Retinal pigment epithelial cell (primary cell): ENCODE measurements at regions not wholly inside any gene's neighbourhood (a gene's known extent, or its start where the extent isn't known, plus 50 kb on each side); places are given as distances from the start of the nearest gene placed in this dataset.

Experiments
- DNase-seq: peaks from one replicate; pipeline ENCODE4 v3.0.0-alpha.2; 2010; ENCODE audit warnings: low read depth
- H3K4me3 ChIP-seq: 2 replicates; pipeline ENCODE4 v1.5.1; 2011; ENCODE audit warnings: mild to moderate bottlenecking, low read length, control low read depth, moderate library complexity
- CTCF ChIP-seq: conservative IDR thresholded peaks from 2 replicates; pipeline ENCODE4 v1.5.1; 2011; ENCODE audit warnings: low read depth, low read length, control low read depth, inconsistent platforms

- H3K4me3 ChIP-seq, result no peak overlapping the region
- no peak for TF ChIP-seq CTCF
- DNase-seq, result no peak
Observed at GRCh38 chr14:38143170-38143569, 64.5 kb upstream of the SSTR1 start.

GRCh38 chr14:38143659-38144505 is 63.8 kb upstream of the SSTR1 start:
- peak; percentile 44 for DNase-seq
- no peak for TF ChIP-seq CTCF
- no peak overlapping the region for H3K4me3 ChIP-seq

DNA sequence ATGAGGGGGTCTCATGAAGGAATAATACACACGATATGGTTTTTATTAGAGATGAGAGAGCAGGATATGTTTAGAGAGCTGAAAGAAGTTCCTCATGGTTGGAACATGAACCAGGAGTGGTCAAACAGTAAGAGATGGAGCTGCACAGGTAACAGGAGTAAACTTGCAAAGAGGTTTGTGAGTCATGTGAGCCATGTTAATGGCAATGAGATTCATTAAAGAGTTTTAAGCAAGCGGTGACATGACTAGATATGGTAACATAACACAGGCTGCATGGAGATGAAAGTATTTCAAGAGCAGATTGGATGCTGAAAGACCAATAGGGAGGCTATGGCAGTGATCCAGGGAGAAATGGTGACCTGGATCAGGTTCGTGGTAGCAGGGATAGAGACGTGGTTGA is 62.6 kb upstream of the SSTR1 start:
- no peak for DNase-seq
- no peak for TF ChIP-seq CTCF
- no peak overlapping the region for H3K4me3 ChIP-seq

DNA sequence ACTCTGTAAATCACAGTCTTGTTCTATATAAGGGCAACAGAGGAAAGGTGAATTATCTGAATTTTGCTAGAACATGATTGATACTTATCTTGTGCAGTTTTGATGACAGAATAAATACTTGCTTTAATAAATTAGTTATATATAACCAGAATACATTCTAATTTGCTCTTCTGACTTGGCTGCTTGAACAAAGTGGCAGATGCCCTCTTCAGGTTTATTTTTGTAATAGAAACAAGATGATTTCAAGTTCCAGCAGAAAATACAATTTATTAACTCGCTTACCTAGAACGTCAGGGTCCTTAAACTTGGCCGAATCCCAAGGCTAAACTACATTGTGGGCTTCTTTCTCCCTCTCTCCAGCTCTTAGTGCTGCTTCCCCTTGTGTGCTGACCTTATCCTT is 57.6 kb upstream of the SSTR1 start:
- TF ChIP-seq CTCF, result no peak
- no peak for DNase-seq
- no peak overlapping the region for H3K4me3 ChIP-seq
